Progenitor cell of endocrine pancreas (in vitro differentiated cells): ENCODE measurements at regions not wholly inside any gene's neighbourhood (a gene's known extent, or its start where the extent isn't known, plus 50 kb on each side); places are given as distances from the start of the nearest gene placed in this dataset.

ENCODE experiments used
- DNase-seq: peaks from one replicate; pipeline ENCODE4 v3.0.0; 2021; ENCODE audit warnings: low spot score; ENCODE audit not compliant: unreplicated experiment
- H3K27ac Mint-ChIP-seq: 2 replicates; pipeline ENCODE4 v1.8.0; 2021; ENCODE audit warnings: mild to moderate bottlenecking, moderate library complexity, mixed read lengths
- H3K27me3 Mint-ChIP-seq: 2 replicates; pipeline ENCODE4 v1.8.0; 2021; ENCODE audit warnings: mixed read lengths
- H3K36me3 Mint-ChIP-seq: 2 replicates; pipeline ENCODE4 v1.8.0; 2022; ENCODE audit warnings: mixed read lengths; ENCODE audit not compliant: insufficient read depth
- H3K4me1 Mint-ChIP-seq: 2 replicates; pipeline ENCODE4 v1.8.0; 2021; ENCODE audit warnings: low read depth, mixed read lengths
- H3K4me3 Mint-ChIP-seq: 2 replicates; pipeline ENCODE4 v1.8.0; 2021; ENCODE audit warnings: low read depth, mild to moderate bottlenecking, moderate library complexity, mixed read lengths
- H3K9me3 Mint-ChIP-seq: 2 replicates; pipeline ENCODE4 v1.8.0; 2021; ENCODE audit warnings: low read depth, mixed read lengths
- TF ChIP-seq, protein P1 (sequence below): fragments of 200-600 bp; sonication (generic); IDR thresholded peaks from one replicate; pipeline ENCODE4 v1.5.0; 2021; ENCODE audit warnings: antibody characterized with exemption, mild to moderate bottlenecking; ENCODE audit not compliant: unreplicated experiment

DNA sequence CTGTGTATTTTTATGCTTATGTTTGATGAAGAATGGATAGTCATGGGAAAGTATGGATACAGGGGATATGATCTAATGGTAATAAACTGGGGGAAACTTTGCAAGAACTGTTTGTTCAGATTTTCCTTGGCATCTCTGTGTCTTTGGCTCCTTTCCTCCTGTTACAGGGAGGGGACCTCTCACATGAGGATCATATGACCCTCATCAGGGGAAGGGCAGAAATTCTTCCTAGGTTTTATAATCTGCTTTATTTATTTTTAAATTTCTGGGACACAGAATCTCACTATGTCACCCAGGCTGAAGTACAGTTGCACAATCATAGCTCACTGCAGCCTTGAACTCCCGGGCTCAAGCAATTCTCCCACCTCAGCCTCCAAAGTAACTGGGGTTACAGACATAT lies 526.5 kb downstream of the CCER1 start:
- H3K4me3 Mint-ChIP-seq: no peak overlapping the region
- peaks cover 2% of the 10 kb centered on the region for H3K4me1 Mint-ChIP-seq
- H3K27ac Mint-ChIP-seq: no peak overlapping the region
- TF ChIP-seq, protein P1, sequence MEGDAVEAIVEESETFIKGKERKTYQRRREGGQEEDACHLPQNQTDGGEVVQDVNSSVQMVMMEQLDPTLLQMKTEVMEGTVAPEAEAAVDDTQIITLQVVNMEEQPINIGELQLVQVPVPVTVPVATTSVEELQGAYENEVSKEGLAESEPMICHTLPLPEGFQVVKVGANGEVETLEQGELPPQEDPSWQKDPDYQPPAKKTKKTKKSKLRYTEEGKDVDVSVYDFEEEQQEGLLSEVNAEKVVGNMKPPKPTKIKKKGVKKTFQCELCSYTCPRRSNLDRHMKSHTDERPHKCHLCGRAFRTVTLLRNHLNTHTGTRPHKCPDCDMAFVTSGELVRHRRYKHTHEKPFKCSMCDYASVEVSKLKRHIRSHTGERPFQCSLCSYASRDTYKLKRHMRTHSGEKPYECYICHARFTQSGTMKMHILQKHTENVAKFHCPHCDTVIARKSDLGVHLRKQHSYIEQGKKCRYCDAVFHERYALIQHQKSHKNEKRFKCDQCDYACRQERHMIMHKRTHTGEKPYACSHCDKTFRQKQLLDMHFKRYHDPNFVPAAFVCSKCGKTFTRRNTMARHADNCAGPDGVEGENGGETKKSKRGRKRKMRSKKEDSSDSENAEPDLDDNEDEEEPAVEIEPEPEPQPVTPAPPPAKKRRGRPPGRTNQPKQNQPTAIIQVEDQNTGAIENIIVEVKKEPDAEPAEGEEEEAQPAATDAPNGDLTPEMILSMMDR: no peak
- H3K36me3 Mint-ChIP-seq: no peaks in the 10 kb centered on the region
- no peaks in the 10 kb centered on the region for H3K9me3 Mint-ChIP-seq
- H3K27me3 Mint-ChIP-seq: no peaks in the 10 kb centered on the region
- DNase-seq: no peak

DNA sequence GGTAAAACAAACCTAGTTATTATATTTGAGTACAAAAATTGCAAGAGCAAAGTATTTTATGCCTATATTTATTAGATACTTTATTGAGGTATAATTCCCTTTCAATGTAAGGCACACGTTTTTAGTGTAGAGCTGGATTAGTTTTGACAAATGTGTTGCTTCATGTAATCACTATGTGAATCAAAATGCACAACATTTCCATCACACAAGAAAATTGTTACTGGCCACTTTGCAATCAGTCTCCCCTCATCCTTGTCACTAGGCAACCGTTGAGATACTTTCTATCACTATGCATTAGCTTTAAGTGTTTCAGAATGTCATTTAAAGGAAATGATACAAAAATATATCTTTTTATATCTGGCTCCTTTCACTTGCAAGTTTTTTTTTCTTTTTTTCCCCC lies 531.0 kb downstream of the CCER1 start:
- Mint-ChIP-seq H3K27me3 (no peaks in the 10 kb centered on the region), H3K9me3 (peaks cover 11% of the 10 kb centered on the region), H3K36me3 (peaks cover 3% of the 10 kb centered on the region), H3K4me1 (peaks cover 2% of the 10 kb centered on the region), H3K27ac (no peak overlapping the region), H3K4me3 (no peak overlapping the region)
- TF ChIP-seq, protein P1: no peak
- DNase-seq: no peak

DNA sequence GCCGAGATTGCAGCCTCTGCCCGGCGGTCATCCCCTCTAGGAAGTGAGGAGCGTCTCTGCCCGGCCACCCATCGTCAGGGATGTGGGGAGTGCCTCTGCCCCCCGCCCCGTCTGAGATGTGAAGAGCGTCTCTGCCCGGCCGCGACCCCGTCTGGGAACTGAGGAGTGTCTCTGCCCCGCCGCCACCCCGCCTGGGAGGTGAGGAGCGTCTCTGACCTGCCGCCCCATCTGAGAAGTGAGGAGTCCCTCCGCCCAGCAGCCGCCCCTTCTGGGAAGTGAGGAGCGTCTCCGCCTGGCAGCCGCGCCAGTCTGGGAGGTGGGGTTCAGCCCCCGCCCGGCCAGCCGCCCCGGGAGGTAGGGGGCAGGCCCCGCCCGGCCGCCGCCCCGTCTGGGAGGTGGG lies 544.0 kb downstream of the CCER1 start:
- Mint-ChIP-seq H3K36me3 (peaks cover 15% of the 10 kb centered on the region), H3K27me3 (no peaks in the 10 kb centered on the region), H3K27ac (no peak overlapping the region), H3K4me1 (peaks cover 13% of the 10 kb centered on the region), H3K9me3 (peaks cover 13% of the 10 kb centered on the region), H3K4me3 (no peak overlapping the region)
- DNase-seq: no peak
- TF ChIP-seq, protein P1: no peak

GRCh38 chr12:90407841-90408240 lies 547.1 kb downstream of the CCER1 start:
- Mint-ChIP-seq H3K4me3 (no peak overlapping the region), H3K27ac (no peak overlapping the region), H3K36me3 (peaks cover 8% of the 10 kb centered on the region), H3K27me3 (no peaks in the 10 kb centered on the region), H3K4me1 (no peaks in the 10 kb centered on the region), H3K9me3 (peaks cover 4% of the 10 kb centered on the region)
- TF ChIP-seq, protein P1: no peak
- no peak for DNase-seq

GRCh38 chr12:90404071-90404470 lies 550.9 kb downstream of the CCER1 start:
- Mint-ChIP-seq H3K36me3 (peaks cover 1% of the 10 kb centered on the region), H3K27me3 (no peaks in the 10 kb centered on the region), H3K4me3 (no peak overlapping the region), H3K9me3 (peaks cover 12% of the 10 kb centered on the region), H3K27ac (no peak overlapping the region), H3K4me1 (peaks cover 9% of the 10 kb centered on the region)
- TF ChIP-seq, protein P1: no peak
- no peak for DNase-seq
